Thyroid gland (tissue), 4 donors: ENCODE measurements at regions not wholly inside any gene's neighbourhood (a gene's known extent, or its start where the extent isn't known, plus 50 kb on each side); places are given as distances from the start of the nearest gene placed in this dataset.

Experiments used
- POLR2A ChIP-seq, 2 donors: fragments of 450-650 bp; IDR thresholded peaks; one replicate each; pipeline ENCODE4 v1.6.1; 2017; ENCODE audit warnings: antibody characterized with exemption in 2 of 2, mild to moderate bottlenecking in 2 of 2, moderate library complexity in 1 of 2
- TF ChIP-seq, protein P1 (sequence below), 6 experiments: fragments of 200-600 bp in 3 of 6; fragments of 450-650 bp in 3 of 6; sonication (generic) in 3 of 6; IDR thresholded peaks; one replicate each; pipeline ENCODE4 v1.5.1; 2016 to 2019; ENCODE audit warnings: antibody characterized with exemption in 6 of 6, mild to moderate bottlenecking in 2 of 6, inconsistent platforms in 1 of 6, moderate library complexity in 1 of 6

DNA sequence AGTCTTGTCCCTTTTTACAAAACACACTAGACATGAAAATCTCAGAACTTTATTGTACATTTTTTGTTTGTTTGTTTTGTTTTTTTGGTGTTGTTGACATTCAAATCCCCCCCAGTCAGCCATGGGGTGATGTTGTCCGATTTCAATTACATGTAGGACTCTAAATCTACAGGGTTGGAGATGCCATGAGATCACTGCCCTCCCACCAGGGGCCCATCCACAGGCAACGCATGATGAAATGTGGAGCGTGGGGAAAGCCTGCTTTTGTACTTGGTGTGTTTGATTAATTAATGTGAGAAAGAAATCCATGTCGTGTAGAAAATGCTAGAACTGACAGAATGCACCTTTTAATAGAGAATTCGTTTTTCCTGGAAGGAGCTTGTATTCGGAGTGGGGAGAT lies 93.2 kb downstream of the ZNF22 start:
- TF ChIP-seq, protein P1, sequence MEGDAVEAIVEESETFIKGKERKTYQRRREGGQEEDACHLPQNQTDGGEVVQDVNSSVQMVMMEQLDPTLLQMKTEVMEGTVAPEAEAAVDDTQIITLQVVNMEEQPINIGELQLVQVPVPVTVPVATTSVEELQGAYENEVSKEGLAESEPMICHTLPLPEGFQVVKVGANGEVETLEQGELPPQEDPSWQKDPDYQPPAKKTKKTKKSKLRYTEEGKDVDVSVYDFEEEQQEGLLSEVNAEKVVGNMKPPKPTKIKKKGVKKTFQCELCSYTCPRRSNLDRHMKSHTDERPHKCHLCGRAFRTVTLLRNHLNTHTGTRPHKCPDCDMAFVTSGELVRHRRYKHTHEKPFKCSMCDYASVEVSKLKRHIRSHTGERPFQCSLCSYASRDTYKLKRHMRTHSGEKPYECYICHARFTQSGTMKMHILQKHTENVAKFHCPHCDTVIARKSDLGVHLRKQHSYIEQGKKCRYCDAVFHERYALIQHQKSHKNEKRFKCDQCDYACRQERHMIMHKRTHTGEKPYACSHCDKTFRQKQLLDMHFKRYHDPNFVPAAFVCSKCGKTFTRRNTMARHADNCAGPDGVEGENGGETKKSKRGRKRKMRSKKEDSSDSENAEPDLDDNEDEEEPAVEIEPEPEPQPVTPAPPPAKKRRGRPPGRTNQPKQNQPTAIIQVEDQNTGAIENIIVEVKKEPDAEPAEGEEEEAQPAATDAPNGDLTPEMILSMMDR (IDR thresholded peaks at IDR 0.05) = no peak
- no peak for TF ChIP-seq POLR2A (IDR thresholded peaks at IDR 0.05)
